Tibial nerve (tissue), 3 donors: ENCODE measurements at regions not wholly inside any gene's neighbourhood (a gene's known extent, or its start where the extent isn't known, plus 50 kb on each side); places are given as distances from the start of the nearest gene placed in this dataset.

Experiments
- POLR2A ChIP-seq, 2 donors: fragments of 450-650 bp; IDR thresholded peaks; one replicate each; pipeline ENCODE4 v1.6.1; 2017; ENCODE audit warnings: antibody characterized with exemption in 2 of 2, mild to moderate bottlenecking in 2 of 2, moderate library complexity in 2 of 2
- TF ChIP-seq, protein P1 (sequence below), 5 experiments: fragments of 200-600 bp in 3 of 5; fragments of 450-650 bp in 2 of 5; sonication (generic) in 3 of 5; IDR thresholded peaks; one replicate each; pipeline ENCODE4 v1.5.1; 2016 to 2019; ENCODE audit warnings: antibody characterized with exemption in 5 of 5, mild to moderate bottlenecking in 3 of 5, moderate library complexity in 2 of 5

DNA sequence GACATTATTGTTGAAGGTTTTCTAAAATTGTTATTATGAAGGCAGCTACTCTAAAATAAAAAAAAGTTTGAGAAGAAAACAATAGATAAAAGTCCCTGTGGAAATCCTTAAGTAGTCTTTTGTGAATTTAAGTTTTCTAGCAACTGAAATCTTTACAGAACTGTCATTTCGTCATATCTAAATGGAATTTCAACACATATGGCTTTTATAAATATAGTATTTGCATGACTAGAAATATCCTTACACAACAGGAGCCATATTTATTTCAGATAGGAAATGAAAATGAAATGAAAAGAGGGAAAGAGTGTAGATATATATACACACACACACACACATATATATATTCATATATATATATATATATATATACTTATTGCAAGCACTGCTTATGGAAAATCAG, 204.7 kb upstream of the RGS18 start:
- TF ChIP-seq, protein P1, sequence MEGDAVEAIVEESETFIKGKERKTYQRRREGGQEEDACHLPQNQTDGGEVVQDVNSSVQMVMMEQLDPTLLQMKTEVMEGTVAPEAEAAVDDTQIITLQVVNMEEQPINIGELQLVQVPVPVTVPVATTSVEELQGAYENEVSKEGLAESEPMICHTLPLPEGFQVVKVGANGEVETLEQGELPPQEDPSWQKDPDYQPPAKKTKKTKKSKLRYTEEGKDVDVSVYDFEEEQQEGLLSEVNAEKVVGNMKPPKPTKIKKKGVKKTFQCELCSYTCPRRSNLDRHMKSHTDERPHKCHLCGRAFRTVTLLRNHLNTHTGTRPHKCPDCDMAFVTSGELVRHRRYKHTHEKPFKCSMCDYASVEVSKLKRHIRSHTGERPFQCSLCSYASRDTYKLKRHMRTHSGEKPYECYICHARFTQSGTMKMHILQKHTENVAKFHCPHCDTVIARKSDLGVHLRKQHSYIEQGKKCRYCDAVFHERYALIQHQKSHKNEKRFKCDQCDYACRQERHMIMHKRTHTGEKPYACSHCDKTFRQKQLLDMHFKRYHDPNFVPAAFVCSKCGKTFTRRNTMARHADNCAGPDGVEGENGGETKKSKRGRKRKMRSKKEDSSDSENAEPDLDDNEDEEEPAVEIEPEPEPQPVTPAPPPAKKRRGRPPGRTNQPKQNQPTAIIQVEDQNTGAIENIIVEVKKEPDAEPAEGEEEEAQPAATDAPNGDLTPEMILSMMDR (IDR thresholded peaks at IDR 0.05), result no peak
- TF ChIP-seq POLR2A (IDR thresholded peaks at IDR 0.05), result no peak
